ENCODE measurements at regions not wholly inside any gene's neighbourhood (a gene's known extent, or its start where the extent isn't known, plus 50 kb on each side); places are given as distances from the start of the nearest gene placed in this dataset.

DNA sequence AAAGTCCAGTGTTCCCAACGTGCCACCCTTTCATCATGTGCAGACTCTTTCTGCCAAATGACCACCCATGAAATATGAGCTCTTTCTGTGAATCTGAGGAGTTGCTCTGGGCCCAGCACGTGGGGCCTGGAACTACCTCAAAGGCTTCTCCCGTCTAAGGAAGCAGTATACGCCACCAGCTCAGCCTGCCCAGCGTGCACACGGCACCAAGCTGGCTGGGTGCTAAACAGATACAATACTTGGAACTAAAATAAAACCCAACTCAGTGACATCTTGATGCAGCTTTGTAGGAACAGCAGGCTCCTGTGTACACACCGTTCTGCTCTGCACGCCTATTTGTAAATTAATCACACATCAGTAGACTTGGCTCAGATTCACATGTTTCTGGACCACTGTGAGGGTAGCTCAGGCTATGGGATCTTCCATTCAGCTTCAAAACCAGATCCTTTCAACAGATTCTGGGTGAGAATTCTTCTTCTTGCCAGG, 74.8 kb downstream of the ARL6IP4 start:
- Histone ChIP-seq H3K9ac (ENCODE audit: low read length) (no peak overlapping the region), H3K27ac (ENCODE audit: low read depth, low read length) (no peak overlapping the region), H3K4me2 (ENCODE audit: low read depth, low read length, poor library complexity, severe bottlenecking) (no peak overlapping the region), H3K79me2 (ENCODE audit: insufficient read depth, low read length) (no peaks in the 10 kb centered on the region), H3K4me3 (ENCODE audit: insufficient read depth, low read length, poor library complexity, severe bottlenecking) (no peak overlapping the region), H3K9me2 (replicated peaks; ENCODE audit: insufficient read depth, low read length) (no peaks in the 10 kb centered on the region), H2AFZ (ENCODE audit: low read depth, low read length, severe bottlenecking) (no peak overlapping the region), H3K9me3 (ENCODE audit: insufficient read depth, low read length) (no peaks in the 10 kb centered on the region), H4K20me1 (ENCODE audit: low read depth, low read length) (no peaks in the 10 kb centered on the region), H3K36me3 (ENCODE audit: low read length) (no peaks in the 10 kb centered on the region), H3F3A (ENCODE audit: insufficient read depth) (no peaks in the 10 kb centered on the region), H3K27me3 (ENCODE audit: low read length) (no peaks in the 10 kb centered on the region)
- TF ChIP-seq, protein P1, sequence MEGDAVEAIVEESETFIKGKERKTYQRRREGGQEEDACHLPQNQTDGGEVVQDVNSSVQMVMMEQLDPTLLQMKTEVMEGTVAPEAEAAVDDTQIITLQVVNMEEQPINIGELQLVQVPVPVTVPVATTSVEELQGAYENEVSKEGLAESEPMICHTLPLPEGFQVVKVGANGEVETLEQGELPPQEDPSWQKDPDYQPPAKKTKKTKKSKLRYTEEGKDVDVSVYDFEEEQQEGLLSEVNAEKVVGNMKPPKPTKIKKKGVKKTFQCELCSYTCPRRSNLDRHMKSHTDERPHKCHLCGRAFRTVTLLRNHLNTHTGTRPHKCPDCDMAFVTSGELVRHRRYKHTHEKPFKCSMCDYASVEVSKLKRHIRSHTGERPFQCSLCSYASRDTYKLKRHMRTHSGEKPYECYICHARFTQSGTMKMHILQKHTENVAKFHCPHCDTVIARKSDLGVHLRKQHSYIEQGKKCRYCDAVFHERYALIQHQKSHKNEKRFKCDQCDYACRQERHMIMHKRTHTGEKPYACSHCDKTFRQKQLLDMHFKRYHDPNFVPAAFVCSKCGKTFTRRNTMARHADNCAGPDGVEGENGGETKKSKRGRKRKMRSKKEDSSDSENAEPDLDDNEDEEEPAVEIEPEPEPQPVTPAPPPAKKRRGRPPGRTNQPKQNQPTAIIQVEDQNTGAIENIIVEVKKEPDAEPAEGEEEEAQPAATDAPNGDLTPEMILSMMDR (IDR thresholded peaks at IDR 0.05; ENCODE audit: insufficient read depth, low read length, poor library complexity, severe bottlenecking) = no peak
- TF ChIP-seq EZH2phosphoT487 (conservative IDR thresholded peaks at IDR 0.05; ENCODE audit: low read length) = no peak

DNA sequence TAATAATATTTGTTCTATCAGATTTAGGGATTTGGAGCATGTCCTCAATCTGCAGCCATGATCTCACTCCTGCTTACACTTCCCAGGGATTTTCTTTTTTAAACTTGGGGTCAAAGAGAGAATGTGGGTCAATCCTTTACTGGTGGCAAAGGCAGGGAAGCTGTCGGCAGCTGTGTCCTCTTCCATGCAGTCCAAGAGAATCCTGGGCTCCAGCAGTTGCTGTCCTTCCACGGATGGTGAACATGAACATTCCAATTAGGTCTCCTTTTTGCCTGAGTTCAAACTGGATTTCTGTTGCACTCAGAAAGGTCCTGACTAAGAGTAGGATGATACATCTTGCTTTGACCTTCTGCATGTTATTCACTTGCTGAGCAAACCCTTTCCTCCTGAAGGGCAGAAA, 73.9 kb downstream of the ARL6IP4 start:
- TF ChIP-seq EZH2phosphoT487 (conservative IDR thresholded peaks at IDR 0.05; ENCODE audit: low read length) = no peak
- TF ChIP-seq, protein P1 (IDR thresholded peaks at IDR 0.05; ENCODE audit: insufficient read depth, low read length, poor library complexity, severe bottlenecking) = no peak
- no peak overlapping the region for H2AFZ ChIP-seq (ENCODE audit: low read depth, low read length, severe bottlenecking)
- H3K27me3 ChIP-seq (ENCODE audit: low read length) = no peaks in the 10 kb centered on the region
- H3K36me3 ChIP-seq (ENCODE audit: low read length) = no peaks in the 10 kb centered on the region
- H4K20me1 ChIP-seq (ENCODE audit: low read depth, low read length) = no peaks in the 10 kb centered on the region
- H3K79me2 ChIP-seq (ENCODE audit: insufficient read depth, low read length) = no peaks in the 10 kb centered on the region
- no peak overlapping the region for H3K27ac ChIP-seq (ENCODE audit: low read depth, low read length)
- H3K4me2 ChIP-seq (ENCODE audit: low read depth, low read length, poor library complexity, severe bottlenecking) = no peak overlapping the region
- H3K9me3 ChIP-seq (ENCODE audit: insufficient read depth, low read length) = no peaks in the 10 kb centered on the region
- no peak overlapping the region for H3K9ac ChIP-seq (ENCODE audit: low read length)
- H3K4me3 ChIP-seq (ENCODE audit: insufficient read depth, low read length, poor library complexity, severe bottlenecking) = no peak overlapping the region
- H3F3A ChIP-seq (ENCODE audit: insufficient read depth) = no peaks in the 10 kb centered on the region
- no peaks in the 10 kb centered on the region for H3K9me2 ChIP-seq (replicated peaks; ENCODE audit: insufficient read depth, low read length)

GRCh38 chr12:123051556-123051955, 71.1 kb downstream of the ARL6IP4 start:
- H3K4me3 ChIP-seq (ENCODE audit: insufficient read depth, low read length, poor library complexity, severe bottlenecking) = no peak overlapping the region
- H3K27ac ChIP-seq (ENCODE audit: low read depth, low read length) = no peak overlapping the region
- H3K9me2 ChIP-seq (replicated peaks; ENCODE audit: insufficient read depth, low read length) = no peaks in the 10 kb centered on the region
- no peaks in the 10 kb centered on the region for H3F3A ChIP-seq (ENCODE audit: insufficient read depth)
- TF ChIP-seq, protein P1 (IDR thresholded peaks at IDR 0.05; ENCODE audit: insufficient read depth, low read length, poor library complexity, severe bottlenecking) = no peak
- TF ChIP-seq EZH2phosphoT487 (conservative IDR thresholded peaks at IDR 0.05; ENCODE audit: low read length) = no peak
- H4K20me1 ChIP-seq (ENCODE audit: low read depth, low read length) = no peaks in the 10 kb centered on the region
- no peaks in the 10 kb centered on the region for H3K27me3 ChIP-seq (ENCODE audit: low read length)
- no peaks in the 10 kb centered on the region for H3K36me3 ChIP-seq (ENCODE audit: low read length)
- no peaks in the 10 kb centered on the region for H3K9me3 ChIP-seq (ENCODE audit: insufficient read depth, low read length)
- no peak overlapping the region for H2AFZ ChIP-seq (ENCODE audit: low read depth, low read length, severe bottlenecking)
- no peaks in the 10 kb centered on the region for H3K79me2 ChIP-seq (ENCODE audit: insufficient read depth, low read length)
- H3K9ac ChIP-seq (ENCODE audit: low read length) = no peak overlapping the region
- H3K4me2 ChIP-seq (ENCODE audit: low read depth, low read length, poor library complexity, severe bottlenecking) = no peak overlapping the region

All from SU-DHL-6 (cell line).